Prostate gland (tissue), 2 donors: ENCODE measurements at regions not wholly inside any gene's neighbourhood (a gene's known extent, or its start where the extent isn't known, plus 50 kb on each side); places are given as distances from the start of the nearest gene placed in this dataset.

Experiments used
- DNase-seq: peaks from one replicate; pipeline ENCODE4 v3.0.0-alpha.2; 2019; ENCODE audit warnings: low spot score
- H3K27ac ChIP-seq, 2 donors: fragments of 200-600 bp; sonication (generic); 2 replicates each; pipeline ENCODE4 v1.5.1; 2017 to 2019
- H3K27me3 ChIP-seq: fragments of 200-600 bp; sonication (generic); replicated peaks from 2 replicates; pipeline ENCODE4 v1.5.1; 2019; ENCODE audit not compliant: insufficient read depth
- H3K36me3 ChIP-seq, 2 donors: fragments of 200-600 bp; sonication (generic); 1 replicate in 1 of 2; 2 replicates in 1 of 2; pipeline versions ENCODE4 v1.5.1 to v1.8.1; 2017 to 2019
- H3K4me1 ChIP-seq: fragments of 200-600 bp; sonication (generic); replicated peaks from 2 replicates; pipeline ENCODE4 v1.5.1; 2019
- H3K4me3 ChIP-seq, 2 donors: fragments of 200-600 bp; sonication (generic); 2 replicates each; pipeline ENCODE4 v1.5.1; 2017 to 2019
- H3K9me3 ChIP-seq: fragments of 200-600 bp; sonication (generic); 2 replicates; pipeline ENCODE4 v1.5.1; 2017
- CTCF ChIP-seq, 4 experiments: fragments of 200-600 bp in 2 of 4; fragments of 450-650 bp in 2 of 4; sonication (generic) in 2 of 4; IDR thresholded peaks; 1 replicate in 3 of 4; 2 replicates in 1 of 4; pipeline ENCODE4 v1.5.1; 2016 to 2019; ENCODE audit warnings: antibody characterized with exemption in 4 of 4, mild to moderate bottlenecking in 2 of 4, moderate library complexity in 2 of 4
- POLR2A ChIP-seq: fragments of 450-650 bp; IDR thresholded peaks from one replicate; pipeline ENCODE4 v1.6.1; 2016; ENCODE audit warnings: antibody characterized with exemption, mild to moderate bottlenecking
- POLR2AphosphoS5 ChIP-seq: sonication (generic); formaldehyde crosslinking; IDR thresholded peaks from one replicate; pipeline ENCODE4 v1.6.1; 2017; ENCODE audit warnings: antibody characterized with exemption
- WGBS: methylation state at CpG from one replicate; pipeline ENCODE4 v1.1.5; 2018; 5-methylcytosine and 5-hydroxymethylcytosine counted together
- intact Hi-C: fragments of 100-400 bp; cut with DNase I; formaldehyde crosslinking; loops from one replicate; pipeline ENCODE4 v1.14.2; 2022

DNA sequence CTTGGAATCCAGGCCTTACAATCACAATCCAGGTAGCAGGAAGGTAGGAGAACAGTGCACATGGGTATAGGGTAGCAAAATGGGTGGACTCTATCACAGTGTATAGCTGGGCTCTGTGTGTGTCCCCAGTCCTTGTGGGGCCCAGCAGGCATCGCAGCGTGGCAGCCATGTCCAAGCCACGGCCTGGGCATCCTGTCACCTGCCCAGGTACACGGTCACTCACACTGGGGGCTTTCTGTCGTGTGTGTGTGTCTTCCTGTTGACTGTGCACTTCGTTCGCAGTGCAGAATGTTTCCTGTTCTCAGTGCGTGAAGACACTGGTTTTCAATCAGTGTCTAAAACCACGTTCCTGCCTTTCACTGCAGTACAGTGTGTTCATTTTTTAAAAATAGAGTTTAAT, 523.2 kb upstream of the JARID2 start:
- DNase-seq = no peak
- no peaks in the 10 kb centered on the region for H3K27me3 ChIP-seq
- H3K9me3 ChIP-seq = no peaks in the 10 kb centered on the region
- no peak overlapping the region for H3K27ac ChIP-seq
- intact Hi-C loops = no loop called here
- TF ChIP-seq POLR2A = no peak
- TF ChIP-seq POLR2AphosphoS5 = no peak
- no peak for TF ChIP-seq CTCF (IDR thresholded peaks at IDR 0.05)
- no peak overlapping the region for H3K4me3 ChIP-seq
- WGBS = 84% methylated on average over 9 of the region's 9 CpGs
- no peaks in the 10 kb centered on the region for H3K4me1 ChIP-seq
- no peaks in the 10 kb centered on the region for H3K36me3 ChIP-seq

GRCh38 chr6:14723535-14724086, 522.3 kb upstream of the JARID2 start:
- intact Hi-C loops = no loop called here
- Histone ChIP-seq H3K9me3 (no peaks in the 10 kb centered on the region), H3K4me3 (no peak overlapping the region), H3K4me1 (no peaks in the 10 kb centered on the region), H3K27ac (no peak overlapping the region), H3K36me3 (no peaks in the 10 kb centered on the region), H3K27me3 (no peaks in the 10 kb centered on the region)
- TF ChIP-seq CTCF (IDR thresholded peaks at IDR 0.05) (no peak), POLR2A (no peak), POLR2AphosphoS5 (no peak)
- no peak for DNase-seq
- 94% methylated on average over 2 of the region's 2 CpGs for WGBS

DNA sequence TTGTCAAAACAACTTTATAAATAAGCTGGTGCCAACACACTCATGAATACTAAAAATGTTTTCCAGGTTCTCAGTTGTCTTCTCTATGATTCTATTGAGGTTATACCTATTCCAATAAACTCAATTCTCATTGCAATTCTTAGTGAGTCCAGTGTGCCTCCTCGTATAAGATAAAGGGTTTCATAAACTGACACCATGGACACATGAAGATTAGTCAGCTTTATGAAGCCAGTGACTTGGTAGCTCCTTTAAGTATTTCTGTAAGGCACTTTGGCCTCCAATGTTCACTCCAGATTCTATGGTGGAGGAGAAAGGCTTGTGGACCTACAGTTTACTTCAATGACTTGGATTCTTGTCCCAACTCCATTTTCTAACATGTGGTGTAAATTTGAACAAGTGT, 521.3 kb upstream of the JARID2 start:
- TF ChIP-seq POLR2A = no peak
- TF ChIP-seq CTCF (IDR thresholded peaks at IDR 0.05) = no peak
- TF ChIP-seq POLR2AphosphoS5 = no peak
- no peak for DNase-seq
- Histone ChIP-seq H3K9me3 (no peaks in the 10 kb centered on the region), H3K27ac (no peak overlapping the region), H3K4me1 (no peaks in the 10 kb centered on the region), H3K27me3 (no peaks in the 10 kb centered on the region), H3K36me3 (no peaks in the 10 kb centered on the region), H3K4me3 (no peak overlapping the region)
- WGBS = 100% methylated on average over 1 of the region's 1 CpG
- intact Hi-C loops = no loop called here

DNA sequence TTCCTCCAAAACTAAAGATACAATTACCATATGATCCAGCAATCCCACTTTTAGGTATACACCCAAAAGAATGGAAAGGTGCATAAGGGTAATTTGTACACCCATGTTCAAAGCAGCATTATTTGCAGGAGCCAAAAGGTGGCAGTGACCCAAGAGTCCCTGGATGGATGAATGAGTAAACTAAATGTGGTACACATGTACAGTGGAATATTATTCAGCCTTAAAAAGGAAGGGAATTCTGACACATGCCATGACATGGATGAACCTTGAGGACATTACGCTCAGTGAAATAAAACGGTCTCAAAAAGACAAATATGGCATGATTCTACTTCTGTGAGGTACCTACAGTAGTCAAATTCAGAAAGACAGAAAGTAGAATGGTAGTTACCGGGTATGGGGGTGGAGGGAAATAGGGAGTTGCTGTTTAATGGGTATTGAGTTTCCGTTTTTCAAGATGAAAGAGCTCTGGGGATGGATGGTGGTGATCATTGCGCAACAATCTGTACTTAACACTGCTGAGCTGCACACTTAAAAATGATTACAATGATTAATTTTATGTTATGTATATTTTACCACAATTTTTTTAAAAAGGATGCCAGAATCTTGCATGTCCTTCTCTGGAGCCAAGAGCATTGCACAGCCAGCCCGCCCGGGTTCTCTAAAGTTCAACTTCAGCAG, 518.9 kb upstream of the JARID2 start:
- intact Hi-C loops = no loop called here
- WGBS = 93% methylated on average over 7 of the region's 7 CpGs
- Histone ChIP-seq H3K4me1 (no peaks in the 10 kb centered on the region), H3K27ac (no peak overlapping the region), H3K4me3 (no peak overlapping the region), H3K27me3 (no peaks in the 10 kb centered on the region), H3K9me3 (no peaks in the 10 kb centered on the region), H3K36me3 (no peaks in the 10 kb centered on the region)
- DNase-seq = no peak
- TF ChIP-seq POLR2AphosphoS5 (no peak), POLR2A (no peak), CTCF (IDR thresholded peaks at IDR 0.05) (no peak)
